ENCODE measurements at regions not wholly inside any gene's neighbourhood (a gene's known extent, or its start where the extent isn't known, plus 50 kb on each side); places are given as distances from the start of the nearest gene placed in this dataset.

DNA sequence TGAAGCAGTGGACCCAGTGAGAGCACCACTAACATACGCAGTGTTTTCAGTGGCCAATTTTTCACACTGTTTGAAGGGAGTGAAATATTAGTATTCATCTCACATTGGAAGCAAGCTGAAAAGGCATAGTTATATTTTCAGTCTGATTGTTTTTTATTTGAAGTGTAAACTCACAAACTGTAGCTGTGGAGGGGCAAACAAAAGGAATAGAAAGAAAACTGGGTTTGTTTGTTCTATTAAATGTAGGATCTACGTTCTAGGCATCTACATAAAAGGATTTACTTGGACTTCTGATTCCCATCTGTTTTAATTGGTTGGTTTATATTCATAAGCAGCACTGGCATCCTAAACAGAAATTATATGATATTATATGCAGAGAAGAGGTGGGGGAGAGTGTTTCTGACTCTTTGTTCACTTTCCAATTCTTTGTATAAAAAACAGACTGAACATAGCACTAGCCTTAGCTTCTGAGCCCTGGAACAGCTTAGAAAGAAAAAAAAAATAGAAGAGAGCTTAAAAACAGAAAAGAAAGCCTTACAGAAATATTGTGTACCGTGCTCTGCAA is 447.8 kb upstream of the KCND2 start:
- TF ChIP-seq, protein P1, sequence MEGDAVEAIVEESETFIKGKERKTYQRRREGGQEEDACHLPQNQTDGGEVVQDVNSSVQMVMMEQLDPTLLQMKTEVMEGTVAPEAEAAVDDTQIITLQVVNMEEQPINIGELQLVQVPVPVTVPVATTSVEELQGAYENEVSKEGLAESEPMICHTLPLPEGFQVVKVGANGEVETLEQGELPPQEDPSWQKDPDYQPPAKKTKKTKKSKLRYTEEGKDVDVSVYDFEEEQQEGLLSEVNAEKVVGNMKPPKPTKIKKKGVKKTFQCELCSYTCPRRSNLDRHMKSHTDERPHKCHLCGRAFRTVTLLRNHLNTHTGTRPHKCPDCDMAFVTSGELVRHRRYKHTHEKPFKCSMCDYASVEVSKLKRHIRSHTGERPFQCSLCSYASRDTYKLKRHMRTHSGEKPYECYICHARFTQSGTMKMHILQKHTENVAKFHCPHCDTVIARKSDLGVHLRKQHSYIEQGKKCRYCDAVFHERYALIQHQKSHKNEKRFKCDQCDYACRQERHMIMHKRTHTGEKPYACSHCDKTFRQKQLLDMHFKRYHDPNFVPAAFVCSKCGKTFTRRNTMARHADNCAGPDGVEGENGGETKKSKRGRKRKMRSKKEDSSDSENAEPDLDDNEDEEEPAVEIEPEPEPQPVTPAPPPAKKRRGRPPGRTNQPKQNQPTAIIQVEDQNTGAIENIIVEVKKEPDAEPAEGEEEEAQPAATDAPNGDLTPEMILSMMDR (IDR thresholded peaks at IDR 0.05): no peak
- TF ChIP-seq POLR2A (IDR thresholded peaks at IDR 0.05) (no peak), POLR2AphosphoS5 (IDR thresholded peaks at IDR 0.05) (no peak)
